GM12878 (cell line): ENCODE measurements at regions not wholly inside any gene's neighbourhood (a gene's known extent, or its start where the extent isn't known, plus 50 kb on each side); places are given as distances from the start of the nearest gene placed in this dataset.

Experiments
- ATAC-seq: fragments of 200-7000 bp; cut with Tn5 transposase; 3 replicates; pipeline ENCODE4 v1.9.1; 2020; ENCODE audit warnings: mild to moderate bottlenecking, moderate library complexity
- BruUV-seq: library from RNA; stranded (reverse); fragments of 400-500 nt; replicated peaks from 2 replicates; lab custom pipeline; 2021; lab: Mats Ljungman, UMichigan
- CTCF ChIA-PET: fragments of 300-600 bp; sonication (Branson Sonifier 250); formaldehyde crosslinking; extraction: SDS; loops from one replicate; lab custom pipeline; 2021; ENCODE audit warnings: inconsistent platforms; lab: Yijun Ruan, JAX
- POLR2A ChIA-PET: fragments of 350-600 bp; formaldehyde crosslinking; extraction: SDS; loops from one replicate; lab custom pipeline; 2021; ENCODE audit warnings: inconsistent platforms; lab: Charles Lee
- RAD21 ChIA-PET: fragments of 300-600 bp; sonication (Branson Sonifier 250); formaldehyde crosslinking; loops from one replicate; lab custom pipeline; 2023; ENCODE audit warnings: antibody characterized with exemption; ENCODE audit not compliant: unreplicated experiment; lab: Charles Lee
- SMC1A ChIA-PET: fragments of 300-600 bp; sonication (Branson Sonifier 250); formaldehyde crosslinking; loops from one replicate; lab custom pipeline; 2023; ENCODE audit not compliant: unreplicated experiment, uncharacterized antibody; lab: Charles Lee
- DNase-seq: peaks from one replicate; pipeline ENCODE4 v3.0.0-alpha.2; 2011; ENCODE audit warnings: low read depth, low spot score
- FAIRE-seq: peaks from 3 replicates; lab custom pipeline; 2011; peaks lifted over from hg19 to GRCh38; lab: Jason Lieb, UNC
- H2AFZ ChIP-seq: 2 replicates; pipeline ENCODE4 v1.6.0; 2011; ENCODE audit warnings: low read depth, low read length, control low read depth; ENCODE audit not compliant: control insufficient read depth
- H3K27ac ChIP-seq: 2 replicates; pipeline ENCODE4 v1.5.1; 2011; ENCODE audit warnings: control low read depth; ENCODE audit not compliant: control insufficient read depth, insufficient read depth
- H3K27me3 ChIP-seq, 2 experiments: replicated peaks in 1 of 2; 2 replicates each; pipeline versions ENCODE4 v1.6.0 to v1.6.1; 2011; ENCODE audit warnings: low read length in 1 of 2; ENCODE audit not compliant: control insufficient read depth in 2 of 2, insufficient read depth in 2 of 2
- H3K36me3 ChIP-seq, 2 experiments: 2 replicates each; pipeline ENCODE4 v1.5.1; 2011; ENCODE audit warnings: low read length in 1 of 2; ENCODE audit not compliant: control insufficient read depth in 2 of 2, insufficient read depth in 2 of 2
- H3K4me1 ChIP-seq: 2 replicates; pipeline ENCODE4 v1.6.1; 2011; ENCODE audit warnings: mild to moderate bottlenecking, low read length, moderate library complexity, mixed read lengths; ENCODE audit not compliant: control insufficient read depth, insufficient read depth
- H3K4me2 ChIP-seq: 2 replicates; pipeline ENCODE4 v1.6.0; 2011; ENCODE audit warnings: control low read depth; ENCODE audit not compliant: control insufficient read depth, insufficient read depth
- H3K4me3 ChIP-seq: fragments of 200-600 bp; sonication (generic); 2 replicates; pipeline ENCODE4 v1.5.1; 2016
- H3K79me2 ChIP-seq: 2 replicates; pipeline ENCODE4 v1.6.0; 2011; ENCODE audit warnings: low read length; ENCODE audit not compliant: control insufficient read depth, insufficient read depth
- H3K9ac ChIP-seq: 2 replicates; pipeline ENCODE4 v1.8.0; 2011; ENCODE audit warnings: low read length, control low read depth, mixed read lengths; ENCODE audit not compliant: control insufficient read depth, insufficient read depth
- H3K9me3 ChIP-seq: replicated peaks from 3 replicates; pipeline ENCODE4 v1.5.1; 2011; ENCODE audit warnings: mild to moderate bottlenecking, low read length; ENCODE audit not compliant: control insufficient read depth, insufficient read depth
- H4K20me1 ChIP-seq: 2 replicates; pipeline ENCODE4 v1.6.0; 2011; ENCODE audit not compliant: control insufficient read depth, insufficient read depth
- BCLAF1 ChIP-seq: fragments of 450-650 bp; IDR thresholded peaks from 2 replicates; pipeline ENCODE4 v1.6.1; 2017; ENCODE audit warnings: antibody characterized with exemption, mild to moderate bottlenecking, moderate library complexity
- CHD4 ChIP-seq: fragments of 200-600 bp; sonication (generic); IDR thresholded peaks from 2 replicates; pipeline ENCODE4 v1.6.1; 2016; ENCODE audit warnings: mild to moderate bottlenecking
- E2F4 ChIP-seq: IDR thresholded peaks from 2 replicates; pipeline ENCODE4 v1.6.1; 2012; ENCODE audit warnings: low read depth, low read length, improper control_type of control experiment
- FOS ChIP-seq: IDR thresholded peaks from 3 replicates; pipeline ENCODE4 v1.6.1; 2011; ENCODE audit warnings: borderline replicate concordance; ENCODE audit not compliant: insufficient read length; ENCODE audit errors: extremely low read depth
- HDAC6 ChIP-seq: fragments of 200-600 bp; sonication (generic); IDR thresholded peaks from one replicate; pipeline ENCODE4 v1.8.0; 2017; ENCODE audit warnings: antibody characterized with exemption; ENCODE audit not compliant: unreplicated experiment
- KLF5 ChIP-seq: fragments of 450-650 bp; IDR thresholded peaks from 2 replicates; pipeline ENCODE4 v1.6.1; 2014; ENCODE audit warnings: mild to moderate bottlenecking; ENCODE audit not compliant: partially characterized antibody
- NFYA ChIP-seq: IDR thresholded peaks from 2 replicates; pipeline ENCODE4 v1.6.1; 2011; ENCODE audit warnings: low read depth, mild to moderate bottlenecking, low read length, improper control_type of control experiment, borderline replicate concordance
- PAX5 ChIP-seq: IDR thresholded peaks from 2 replicates; pipeline ENCODE4 v1.6.1; 2011; ENCODE audit warnings: low read depth, low read length, borderline replicate concordance
- POLR2A ChIP-seq: IDR thresholded peaks from 2 replicates; pipeline ENCODE4 v1.6.1; 2011; ENCODE audit warnings: low read depth, mild to moderate bottlenecking, low read length
- POLR2AphosphoS5 ChIP-seq: IDR thresholded peaks from 2 replicates; pipeline ENCODE4 v1.6.1; 2011; ENCODE audit warnings: mild to moderate bottlenecking, low read length, inconsistent platforms
- RCOR1 ChIP-seq: conservative IDR thresholded peaks from 2 replicates; pipeline ENCODE4 v1.6.1; 2012; ENCODE audit warnings: low read depth, low read length, improper control_type of control experiment
- TAF1 ChIP-seq: IDR thresholded peaks from 2 replicates; pipeline ENCODE4 v1.6.1; 2011; ENCODE audit warnings: mild to moderate bottlenecking, low read depth, low read length, borderline replicate concordance
- TBL1XR1 ChIP-seq: IDR thresholded peaks from 2 replicates; pipeline ENCODE4 v1.6.1; 2012; ENCODE audit warnings: low read depth, low read length, improper control_type of control experiment
- WRNIP1 ChIP-seq: IDR thresholded peaks from 2 replicates; pipeline ENCODE4 v1.6.1; 2011; ENCODE audit warnings: low read depth, low read length, improper control_type of control experiment, borderline replicate concordance
- ZBTB33 ChIP-seq: fragments of 450-650 bp; IDR thresholded peaks from 2 replicates; pipeline ENCODE4 v1.6.1; 2017; ENCODE audit warnings: mild to moderate bottlenecking
- ZNF274 ChIP-seq: IDR thresholded peaks from one replicate; pipeline ENCODE4 v1.8.0; 2011; ENCODE audit not compliant: insufficient read length, insufficient read depth
- ZZZ3 ChIP-seq: IDR thresholded peaks from 2 replicates; pipeline ENCODE4 v1.6.1; 2011; ENCODE audit warnings: low read depth; ENCODE audit not compliant: control insufficient read depth, insufficient read length
- WGBS: methylation state at CpG from one replicate; pipeline ENCODE4 v1.1.6; 2016; ENCODE audit warnings: low lambda C conversion rate; ENCODE audit not compliant: insufficient replicate concordance, insufficient coverage; ENCODE audit errors: missing lambda C conversion rate; 5-methylcytosine and 5-hydroxymethylcytosine counted together
- in situ Hi-C: fragments of 300-500 bp; cut with MboI; formaldehyde crosslinking; loops from 9 replicates; pipeline ENCODE4 v1.14.3; 2018; ENCODE audit warnings: mixed read lengths
- intact Hi-C: fragments of 100-400 bp; cut with micrococcal nuclease; formaldehyde crosslinking; loops from one replicate; pipeline ENCODE4 v1.14.2; 2022; ENCODE audit not compliant: unreplicated experiment

GRCh38 chr6:169035385-169036240, 218.0 kb downstream of the THBS2 start:
- Histone ChIP-seq H3K4me3 (no peak overlapping the region), H3K4me1 (no peaks in the 10 kb centered on the region), H3K9ac (no peak overlapping the region), H3K9me3 (no peaks in the 10 kb centered on the region), H3K27ac (no peak overlapping the region), H3K79me2 (no peaks in the 10 kb centered on the region), H4K20me1 (no peaks in the 10 kb centered on the region), H3K27me3 (no peaks in the 10 kb centered on the region), H3K36me3 (no peaks in the 10 kb centered on the region), H3K4me2 (no peak overlapping the region), H2AFZ (no peak overlapping the region)
- SMC1A ChIA-PET, result interaction anchor here (0.7 kb wide), 1 partner anchor 371 kb away, joined by 3 read pairs; no protein-coding TSS in a partner anchor
- intact Hi-C loops, result no loop called here
- RAD21 ChIA-PET, result no interaction called here
- POLR2A ChIA-PET, result no interaction called here
- in situ Hi-C loops, result no loop called here
- TF ChIP-seq TBL1XR1 (no peak), FOS (no peak), ZBTB33 (no peak), HDAC6 (no peak), RCOR1 (no peak), POLR2A (no peak), KLF5 (no peak), ZNF274 (no peak), E2F4 (no peak), NFYA (no peak), CHD4 (no peak), POLR2AphosphoS5 (no peak), ZZZ3 (no peak), PAX5 (no peak), BCLAF1 (no peak), WRNIP1 (no peak), TAF1 (no peak)
- ATAC-seq (no peak), DNase-seq (no peak), FAIRE-seq (no peak)
- CTCF ChIA-PET, result no interaction called here
- WGBS, result 57% methylated on average over 8 of the region's 8 CpGs
- no TSS peak for BruUV-seq
